ENCODE measurements at regions not wholly inside any gene's neighbourhood (a gene's known extent, or its start where the extent isn't known, plus 50 kb on each side); places are given as distances from the start of the nearest gene placed in this dataset.

- CTCF ChIA-PET = no interaction called here
- Mint-ChIP-seq H3K4me3 (no peak overlapping the region), H3K27ac (no peak overlapping the region), H3K9me3 (peaks cover 33% of the 10 kb centered on the region), H3K4me1 (peaks cover 13% of the 10 kb centered on the region), H3K36me3 (peaks cover 8% of the 10 kb centered on the region), H3K27me3 (ENCODE audit: low read depth) (peaks cover 10% of the 10 kb centered on the region)
- DNase-seq (ENCODE audit: low spot score) (no peak), ATAC-seq (no peak)
- TF ChIP-seq ZNF532 (CRISPR knock-in tag; IDR thresholded peaks at IDR 0.05; ENCODE audit: borderline replicate concordance) = no peak
- TF ChIP-seq ZNF138 (CRISPR knock-in tag; conservative IDR thresholded peaks at IDR 0.05) = no peak
- TF ChIP-seq JAZF1 (CRISPR knock-in tag; IDR thresholded peaks at IDR 0.05) = no peak
- no peak for TF ChIP-seq FOXP4 (CRISPR knock-in tag; IDR thresholded peaks at IDR 0.05)
- TF ChIP-seq NR3C1 (CRISPR knock-in tag; conservative IDR thresholded peaks at IDR 0.05; ENCODE audit: low read depth) = no peak
- no peak for TF ChIP-seq ATF1 (CRISPR knock-in tag; IDR thresholded peaks at IDR 0.05)
- TF ChIP-seq IRF1 (CRISPR knock-in tag; IDR thresholded peaks at IDR 0.05) = no peak
- no peak for TF ChIP-seq USF1 (CRISPR knock-in tag; IDR thresholded peaks at IDR 0.05)
- POLR2A ChIA-PET = no interaction called here
These were observed 79.5 kb upstream of the CHMP2B start for GRCh38 chr3:87147562-87147961.

GRCh38 chr3:87145553-87145952, 81.6 kb upstream of the CHMP2B start:
- Mint-ChIP-seq H3K27me3 (ENCODE audit: low read depth) (peaks cover 1% of the 10 kb centered on the region; the same call in 1 of the 2 replicates), H3K4me3 (no peak overlapping the region), H3K9me3 (peaks cover 43% of the 10 kb centered on the region), H3K36me3 (peaks cover 26% of the 10 kb centered on the region), H3K27ac (no peak overlapping the region), H3K4me1 (peaks cover 9% of the 10 kb centered on the region)
- ATAC-seq (peak; percentile 99), DNase-seq (ENCODE audit: low spot score) (peak; percentile 75)
- POLR2A ChIA-PET = no interaction called here
- CTCF ChIA-PET = interaction anchor here (0.6 to 1.4 kb wide), 11 partner anchors 8 to 276 kb away, joined by 3 to 7 read pairs (median 3); partner anchors contain the start of gene VGLL3
- TF ChIP-seq NR3C1 (CRISPR knock-in tag; conservative IDR thresholded peaks at IDR 0.05; ENCODE audit: low read depth) = no peak
- TF ChIP-seq CDX4 (CRISPR knock-in tag; IDR thresholded peaks at IDR 0.05; ENCODE audit: borderline replicate concordance) = no peak
- TF ChIP-seq ETV6 (CRISPR knock-in tag; IDR thresholded peaks at IDR 0.05) = no peak
- TF ChIP-seq JAZF1 (CRISPR knock-in tag; IDR thresholded peaks at IDR 0.05) = no peak
- peak; percentile 54 for TF ChIP-seq CTCF (IDR thresholded peaks at IDR 0.05)
